ENCODE measurements at regions not wholly inside any gene's neighbourhood (a gene's known extent, or its start where the extent isn't known, plus 50 kb on each side); places are given as distances from the start of the nearest gene placed in this dataset.
"Not testable (repeated sequence)": the region's sequence is repeated elsewhere in the genome, so short reads cannot be mapped to it uniquely, and the experiment has no call there.

DNA sequence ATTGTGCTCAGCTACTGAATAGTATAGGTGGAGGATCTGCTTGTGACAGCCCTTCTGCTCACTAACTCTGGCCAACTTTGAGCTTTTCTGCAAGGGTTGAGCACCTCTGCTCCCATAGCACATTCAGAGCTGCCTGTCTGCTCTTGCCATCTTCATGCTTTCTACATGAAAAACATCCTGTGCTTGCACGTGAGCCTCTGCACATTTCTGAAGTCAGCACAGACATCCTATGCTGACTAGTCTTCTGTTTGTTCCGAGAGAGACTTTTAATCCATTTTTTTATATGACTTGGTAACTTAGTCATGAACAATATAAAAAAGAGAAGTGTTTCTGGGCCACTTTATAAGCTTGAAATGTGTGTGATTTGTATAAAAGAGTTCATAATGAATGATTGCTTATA is 969.3 kb downstream of the TMTC2 start:
- no peak for DNase-seq

DNA sequence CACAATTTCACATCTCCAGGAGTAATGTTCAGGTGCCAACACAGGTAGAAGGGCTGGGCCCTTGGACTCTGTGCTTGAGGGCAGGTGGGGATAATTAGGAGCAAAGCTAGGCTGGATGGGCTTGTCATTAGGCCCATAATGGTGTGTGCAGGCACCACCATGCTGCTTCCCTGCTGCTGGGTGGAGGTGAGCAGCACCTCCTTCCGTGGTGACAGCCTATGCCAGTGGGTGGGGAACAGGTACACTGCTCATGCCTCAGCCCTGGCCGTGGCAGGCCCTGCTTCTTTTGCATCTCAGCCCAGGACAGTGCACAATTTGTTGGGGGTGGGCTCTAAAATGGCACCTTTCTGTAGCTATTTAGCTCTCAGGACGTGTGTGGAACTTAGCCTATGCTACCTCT is 955.5 kb downstream of the TMTC2 start:
- DNase-seq = no peak

DNA sequence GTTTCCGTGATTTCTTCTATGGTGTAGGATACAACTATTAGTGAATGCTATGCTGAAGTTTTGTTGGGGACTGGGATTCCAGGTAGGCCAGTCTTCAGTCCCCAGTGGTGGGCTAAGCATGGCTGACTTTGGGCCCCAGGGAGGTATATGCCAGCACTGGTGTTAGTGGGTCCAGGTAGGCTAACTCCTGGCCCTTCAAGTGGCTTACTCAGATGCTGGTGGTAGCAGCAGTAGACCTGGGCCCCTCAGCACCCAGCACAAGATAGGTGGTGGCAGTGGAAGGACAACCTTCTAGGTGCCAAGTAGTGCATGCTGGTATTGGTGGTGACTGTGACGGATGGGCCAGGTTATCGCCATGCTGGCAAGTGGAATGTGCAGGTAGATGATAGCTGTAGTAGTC is 955.1 kb downstream of the TMTC2 start:
- no peak for DNase-seq

- DNase-seq = no peak
Measured at GRCh38 chr12:83634726-83635267, 948.1 kb downstream of the TMTC2 start.

DNA sequence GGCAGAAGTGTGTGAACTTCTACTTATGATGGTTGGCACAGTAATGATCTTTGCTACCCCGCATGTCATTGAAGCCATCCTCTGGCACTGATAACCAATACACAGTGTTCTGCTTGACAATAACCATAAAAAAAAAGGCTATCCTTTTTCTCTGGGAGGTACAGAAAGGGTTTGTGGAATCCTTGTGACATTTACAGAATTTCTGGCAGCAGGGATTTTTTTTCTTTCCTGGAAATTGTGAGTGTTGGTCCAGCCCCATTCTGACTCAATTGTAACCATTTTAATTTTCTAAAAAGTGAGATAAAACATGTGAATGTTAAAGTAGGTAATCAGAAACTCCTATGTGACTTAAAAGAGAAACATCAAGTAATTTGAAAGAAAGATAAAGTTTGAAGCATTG is 943.8 kb downstream of the TMTC2 start:
- DNase-seq = no peak

GRCh38 chr12:83629931-83630330 is 943.2 kb downstream of the TMTC2 start:
- DNase-seq = no peak

DNA sequence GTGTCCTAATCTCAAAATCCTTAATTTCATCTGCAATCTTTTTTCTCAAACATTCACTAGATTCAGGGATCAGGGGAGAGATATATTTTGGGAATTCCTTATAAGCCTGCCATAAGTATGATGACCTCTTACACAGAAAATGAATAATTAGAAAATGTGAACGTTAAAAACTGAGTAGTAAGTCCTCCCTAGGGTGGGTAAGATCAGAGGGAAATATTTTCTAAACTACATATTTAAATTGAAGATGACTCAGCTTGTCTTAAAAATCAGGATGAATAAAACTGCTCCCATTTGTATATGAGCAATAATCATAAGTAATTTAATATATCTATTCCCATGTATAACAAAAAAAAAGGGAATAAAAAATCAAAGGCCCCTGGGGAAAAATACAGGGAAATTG is 935.5 kb downstream of the TMTC2 start:
- DNase-seq = no peak

DNA sequence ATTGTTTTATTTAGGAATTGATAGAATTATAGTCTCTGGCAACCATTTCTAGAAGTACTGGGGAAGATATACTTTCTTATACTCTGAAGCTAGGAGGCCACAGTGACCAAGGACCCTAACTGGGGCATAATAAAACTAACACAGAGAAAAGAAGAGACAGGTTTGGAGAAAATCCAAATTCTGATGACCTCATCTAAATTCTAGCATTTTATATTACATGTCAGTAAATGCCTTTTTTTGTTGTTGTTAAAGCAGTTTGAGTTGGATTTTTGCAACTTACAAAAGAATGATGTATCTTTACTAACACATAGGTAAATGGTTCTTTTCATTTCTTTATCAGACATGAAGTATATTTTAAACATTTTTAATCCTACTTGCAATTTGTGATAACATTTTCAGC is 933.3 kb downstream of the TMTC2 start:
- DNase-seq = no peak

- no peak for DNase-seq
Measured at GRCh38 chr12:83615152-83615551, 928.4 kb downstream of the TMTC2 start.

DNA sequence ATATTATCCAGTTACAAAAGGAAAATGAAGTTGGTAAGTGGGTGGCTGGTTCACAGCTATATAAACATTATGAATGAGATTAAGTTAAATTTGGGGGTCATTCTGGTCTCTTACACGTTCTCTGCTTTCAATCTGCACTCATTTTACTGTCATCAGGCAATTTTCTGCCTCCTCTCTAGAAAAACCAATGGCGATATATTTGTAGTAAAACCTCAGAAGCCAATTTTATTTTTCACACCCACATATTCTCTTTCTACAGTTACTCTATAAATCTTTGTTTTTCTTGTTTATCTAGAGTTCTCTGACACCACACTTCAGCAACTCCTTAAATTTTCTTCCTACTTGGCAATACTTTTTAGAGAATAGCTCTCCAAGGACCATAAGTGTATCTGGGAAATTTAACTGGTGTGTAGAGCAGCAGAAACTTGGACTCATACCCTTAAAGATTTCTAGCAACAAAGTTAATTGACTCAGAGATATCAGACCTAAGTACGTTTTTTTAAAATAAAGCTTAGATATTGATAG is 926.9 kb downstream of the TMTC2 start:
- no peak for DNase-seq

DNA sequence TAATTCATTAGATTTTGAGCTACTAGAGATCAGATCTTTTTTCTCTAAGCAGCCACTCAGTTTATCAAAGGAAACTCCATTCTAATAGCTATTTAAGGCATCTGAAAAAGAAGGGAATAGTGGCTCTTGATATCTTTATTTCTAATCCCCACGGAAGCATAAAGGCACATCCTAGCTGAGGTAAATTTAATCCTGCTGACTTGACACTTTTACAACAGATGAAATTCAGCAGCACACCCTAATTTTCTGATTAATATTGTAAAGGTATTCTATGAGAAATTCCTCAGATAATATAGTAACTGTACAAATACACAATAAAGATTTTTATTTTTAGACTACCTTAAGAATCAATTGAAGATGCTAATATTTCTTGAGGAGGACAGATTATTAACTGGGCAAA is 916.4 kb downstream of the TMTC2 start:
- DNase-seq = no peak

- DNase-seq = no peak
Measured at GRCh38 chr12:83575326-83575725, 888.6 kb downstream of the TMTC2 start.

GRCh38 chr12:83574142-83574541 is 887.4 kb downstream of the TMTC2 start:
- DNase-seq = no peak

DNA sequence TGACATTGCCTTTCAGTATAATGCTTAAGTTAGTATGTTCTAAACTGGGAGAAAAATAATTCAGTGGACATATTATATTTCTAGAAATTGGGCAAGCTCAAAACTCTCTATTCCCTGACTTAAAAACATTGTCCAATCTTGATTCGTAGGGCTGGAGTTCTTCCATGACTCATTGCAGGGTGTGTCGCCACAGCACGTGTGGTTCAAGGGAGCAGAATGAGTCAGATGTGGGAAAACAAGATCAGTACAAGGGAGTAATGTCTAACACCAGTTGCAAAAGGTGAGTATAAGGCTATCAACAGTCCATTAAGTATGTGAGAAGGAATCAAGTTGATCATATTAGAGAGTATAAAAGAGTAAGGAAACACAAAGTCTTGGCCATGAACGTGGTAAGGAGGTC is 887.0 kb downstream of the TMTC2 start:
- no peak for DNase-seq

DNA sequence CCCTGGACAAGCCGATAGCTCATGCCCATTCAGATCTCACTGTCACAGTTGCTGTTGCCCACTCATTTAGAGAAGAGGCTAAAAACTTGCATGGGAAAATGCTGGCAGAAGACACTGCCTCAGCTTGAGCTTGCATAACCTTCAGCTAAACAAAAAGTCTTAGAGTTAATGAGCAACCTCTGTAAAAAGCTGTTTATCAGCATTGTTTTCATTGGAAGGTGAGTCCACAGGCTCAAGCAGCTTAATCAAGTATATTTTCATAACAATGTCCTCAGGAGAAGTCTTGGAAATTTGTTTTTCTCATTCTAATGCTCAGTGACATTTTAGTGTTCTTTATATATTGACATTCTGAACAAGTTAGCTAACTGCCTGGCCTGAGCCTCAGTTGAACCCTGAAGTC is 872.9 kb downstream of the TMTC2 start:
- DNase-seq = no peak

DNA sequence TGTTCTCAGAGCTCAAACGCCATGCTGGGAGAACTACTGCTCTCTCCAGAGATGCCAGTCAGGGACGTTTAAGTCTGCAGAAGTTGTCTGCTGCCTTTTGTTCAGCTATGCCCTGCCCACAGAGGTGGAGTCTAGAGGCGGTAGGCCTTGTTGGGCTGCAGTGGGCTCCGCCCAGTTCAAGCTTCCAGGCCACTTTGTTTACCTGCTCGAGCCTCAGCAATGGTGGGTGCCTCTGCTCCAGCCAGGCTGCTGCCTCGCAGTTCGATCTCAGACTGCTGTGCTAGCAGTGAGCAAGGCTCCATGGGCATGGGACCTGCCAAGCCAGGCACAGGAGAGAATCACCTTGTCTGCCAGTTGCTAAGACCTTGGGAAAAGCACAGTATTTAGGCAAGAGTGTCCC is 869.3 kb downstream of the TMTC2 start:
- DNase-seq = not testable (repeated sequence)

DNA sequence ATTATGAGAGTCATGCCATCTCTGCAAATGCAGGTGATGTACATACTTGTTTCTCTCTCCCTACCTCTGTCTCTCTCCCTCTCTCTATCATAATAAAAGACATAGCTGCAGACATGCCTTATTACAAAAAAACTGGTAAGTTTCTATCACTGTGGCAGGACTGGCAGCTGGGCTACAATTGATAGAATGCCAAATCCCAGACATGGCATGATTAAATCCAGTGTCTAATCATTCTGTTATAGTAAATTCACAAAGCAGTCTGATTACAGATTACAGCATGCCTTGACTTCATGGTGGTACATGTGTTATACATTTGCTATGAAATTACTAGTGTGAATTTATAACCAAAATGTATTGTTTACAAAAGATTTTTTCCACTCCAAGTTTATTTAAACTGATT is 854.7 kb downstream of the TMTC2 start:
- no peak for DNase-seq

DNA sequence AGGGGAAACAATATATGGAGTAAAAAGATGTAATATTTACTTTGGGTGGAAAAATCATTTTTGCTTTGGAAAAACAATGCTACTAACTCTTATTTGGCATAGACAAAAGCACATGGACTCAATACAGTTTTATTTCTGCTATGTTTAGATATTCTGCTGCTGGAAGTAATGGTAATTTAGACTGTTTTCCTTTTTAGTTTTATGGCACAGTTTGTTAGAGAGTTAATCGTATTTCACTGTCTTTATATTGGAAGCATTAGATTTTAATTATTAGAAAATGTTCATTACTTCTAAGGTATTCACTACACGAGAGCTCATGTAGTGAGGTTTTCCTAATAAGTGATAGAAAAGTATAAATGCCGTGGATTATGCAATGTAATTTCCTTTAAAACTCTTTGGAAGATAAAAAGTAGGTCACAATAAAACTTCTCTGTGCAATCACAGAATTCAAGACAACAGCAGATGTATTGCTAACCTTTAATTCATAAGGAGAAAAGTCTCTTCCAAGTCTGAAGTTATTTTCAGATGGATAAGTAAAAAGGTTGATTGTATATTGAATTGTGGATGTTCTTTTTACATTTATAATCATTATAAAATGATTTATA is 851.8 kb downstream of the TMTC2 start:
- DNase-seq = no peak

DNA sequence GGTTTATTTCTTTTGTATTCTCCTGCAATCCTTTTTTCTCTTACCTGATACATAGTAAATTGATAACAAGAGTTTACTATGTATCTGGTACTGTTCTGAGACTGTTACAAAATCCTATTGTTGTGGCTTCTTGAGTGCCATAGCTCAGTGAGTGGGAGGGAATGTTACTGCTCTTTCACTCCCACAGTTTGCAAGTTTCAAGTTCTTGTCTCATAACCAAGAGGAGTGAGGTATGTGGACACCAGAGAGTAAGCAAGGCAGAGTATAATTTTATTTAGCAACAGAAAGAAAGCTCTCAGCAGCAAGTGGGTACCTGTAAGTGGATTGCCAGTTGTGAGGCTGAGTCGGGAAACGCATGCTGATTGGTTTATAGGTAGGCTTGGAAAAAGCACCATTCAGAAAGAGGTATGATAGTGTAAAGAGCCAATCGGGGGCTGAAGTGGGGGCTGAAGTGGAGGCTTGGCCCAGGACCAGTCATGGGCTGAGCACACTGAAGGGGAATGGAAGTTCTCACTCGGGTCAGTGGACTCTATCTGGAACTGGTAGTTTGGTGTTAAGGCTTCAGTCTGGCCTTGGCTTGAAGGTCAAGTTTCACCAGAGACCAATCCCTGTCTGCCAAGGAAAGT is 850.8 kb downstream of the TMTC2 start:
- DNase-seq = no peak

- no peak for DNase-seq
Measured at GRCh38 chr12:83536496-83536895, 849.8 kb downstream of the TMTC2 start.

DNA sequence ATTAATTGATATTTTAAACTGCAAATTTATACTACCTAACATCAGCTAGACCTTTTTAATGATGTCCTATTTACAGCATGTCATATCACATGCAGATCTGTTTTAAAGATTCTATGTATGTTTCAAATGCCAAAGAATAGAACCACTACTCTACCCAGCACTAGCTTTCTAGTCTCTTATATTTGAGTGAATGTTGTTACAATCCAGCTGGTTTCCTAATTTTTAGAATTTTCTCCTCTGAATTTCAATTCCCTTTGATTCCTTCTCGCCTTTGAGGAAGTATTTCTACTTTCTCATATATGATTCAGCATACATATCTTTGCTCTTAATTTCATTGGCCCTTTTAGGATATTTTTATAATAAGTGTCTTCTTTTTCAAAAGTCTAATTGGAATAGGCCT is 841.9 kb downstream of the TMTC2 start:
- DNase-seq = no peak

DNA sequence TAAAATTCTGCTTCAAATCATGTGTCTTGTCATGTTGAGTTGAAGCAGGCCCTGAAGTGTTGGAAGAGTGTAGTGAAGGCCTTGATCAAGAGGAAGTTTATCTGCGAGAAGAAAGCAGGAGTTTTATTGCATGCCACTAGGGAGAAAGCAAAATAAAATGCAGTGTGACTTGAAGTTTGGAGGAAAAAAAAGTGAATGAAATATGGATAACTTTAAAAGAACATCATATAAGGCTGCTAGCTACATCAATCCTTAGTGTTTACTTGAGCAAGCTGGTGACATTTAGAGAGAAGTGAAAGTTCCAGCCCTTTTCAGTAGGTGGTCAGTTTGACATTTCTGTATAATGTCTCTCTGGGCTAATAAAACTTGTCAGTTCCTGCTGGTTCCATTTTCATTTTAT is 841.1 kb downstream of the TMTC2 start:
- DNase-seq = no peak

GRCh38 chr12:83515306-83516026 is 828.8 kb downstream of the TMTC2 start:
- no peak for DNase-seq

DNA sequence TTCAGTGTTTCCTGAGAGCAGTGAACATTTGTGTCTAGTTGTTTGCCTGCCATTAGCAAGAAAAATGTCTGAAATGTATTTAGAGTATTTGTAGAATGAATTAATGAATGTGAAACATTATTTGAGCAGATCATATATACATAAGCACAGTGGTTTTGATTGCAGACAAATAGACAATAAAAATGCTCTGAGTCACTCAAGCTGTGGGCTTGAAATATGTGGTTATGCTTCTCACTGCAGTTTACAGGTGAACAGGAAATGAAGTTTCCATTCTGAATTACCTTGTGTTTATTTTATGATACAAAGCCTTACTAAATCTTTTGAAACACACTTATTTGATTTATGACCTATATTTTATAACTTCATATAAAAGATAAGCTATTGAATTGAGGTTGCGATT is 827.7 kb downstream of the TMTC2 start:
- DNase-seq = no peak

Measured in NCI-H2107 (cell line).